Mesothelial cell of epicardium (in vitro differentiated cells): ENCODE measurements at regions not wholly inside any gene's neighbourhood (a gene's known extent, or its start where the extent isn't known, plus 50 kb on each side); places are given as distances from the start of the nearest gene placed in this dataset.

ENCODE experiments used
- DNase-seq, 2 experiments: peaks; one replicate each; pipeline ENCODE4 v3.0.0; 2021; ENCODE audit warnings: low spot score in 2 of 2; ENCODE audit not compliant: unreplicated experiment in 2 of 2
- H3K27ac Mint-ChIP-seq: 2 replicates; pipeline ENCODE4 v1.8.0; 2021; ENCODE audit warnings: mixed read lengths
- H3K27me3 Mint-ChIP-seq: 2 replicates; pipeline ENCODE4 v1.8.0; 2021; ENCODE audit warnings: low read depth, mixed read lengths
- H3K36me3 Mint-ChIP-seq: 2 replicates; pipeline ENCODE4 v1.8.0; 2021; ENCODE audit warnings: mixed read lengths
- H3K4me1 Mint-ChIP-seq: 2 replicates; pipeline ENCODE4 v1.8.0; 2021; ENCODE audit warnings: mixed read lengths
- H3K4me3 Mint-ChIP-seq: 2 replicates; pipeline ENCODE4 v1.8.0; 2021; ENCODE audit warnings: mild to moderate bottlenecking, moderate library complexity, mixed read lengths
- H3K9me3 Mint-ChIP-seq: 2 replicates; pipeline ENCODE4 v1.8.0; 2021; ENCODE audit warnings: mixed read lengths
- CTCF ChIP-seq: fragments of 200-600 bp; sonication (generic); IDR thresholded peaks from one replicate; pipeline ENCODE4 v1.5.0; 2021; ENCODE audit warnings: antibody characterized with exemption; ENCODE audit not compliant: unreplicated experiment

- Mint-ChIP-seq H3K4me1 (peaks cover 6% of the 10 kb centered on the region), H3K27me3 (no peaks in the 10 kb centered on the region), H3K9me3 (peaks cover 3% of the 10 kb centered on the region), H3K4me3 (no peak overlapping the region), H3K36me3 (no peaks in the 10 kb centered on the region), H3K27ac (no peak overlapping the region)
- no peak for DNase-seq
- TF ChIP-seq CTCF = no peak
Measured at GRCh38 chr14:42532194-42532593, 925.5 kb downstream of the LRFN5 start.

- Mint-ChIP-seq H3K36me3 (no peaks in the 10 kb centered on the region), H3K27ac (no peak overlapping the region), H3K4me3 (no peak overlapping the region), H3K9me3 (no peaks in the 10 kb centered on the region), H3K27me3 (no peaks in the 10 kb centered on the region), H3K4me1 (peaks cover 12% of the 10 kb centered on the region)
- TF ChIP-seq CTCF = no peak
- DNase-seq = no peak
Measured at GRCh38 chr14:42527141-42527540, 920.5 kb downstream of the LRFN5 start.

GRCh38 chr14:42523666-42524065 is 917.0 kb downstream of the LRFN5 start:
- no peak for DNase-seq

GRCh38 chr14:42517806-42518500 is 911.3 kb downstream of the LRFN5 start:
- TF ChIP-seq CTCF = no peak
- H3K27ac Mint-ChIP-seq = no peak overlapping the region
- no peak for DNase-seq
- H3K4me1 Mint-ChIP-seq = no peaks in the 10 kb centered on the region
- H3K4me3 Mint-ChIP-seq = no peak overlapping the region
- no peaks in the 10 kb centered on the region for H3K9me3 Mint-ChIP-seq
- no peaks in the 10 kb centered on the region for H3K36me3 Mint-ChIP-seq
- no peaks in the 10 kb centered on the region for H3K27me3 Mint-ChIP-seq

More at GRCh38 chr14:42523666-42524065, 917.0 kb downstream of the LRFN5 start:
- Mint-ChIP-seq H3K27me3 (no peaks in the 10 kb centered on the region), H3K4me3 (no peak overlapping the region), H3K27ac (no peak overlapping the region), H3K36me3 (no peaks in the 10 kb centered on the region), H3K9me3 (no peaks in the 10 kb centered on the region), H3K4me1 (peaks cover 6% of the 10 kb centered on the region)
- TF ChIP-seq CTCF = no peak

- H3K4me3 Mint-ChIP-seq = no peak overlapping the region
- peaks cover 11% of the 10 kb centered on the region for H3K9me3 Mint-ChIP-seq
- no peaks in the 10 kb centered on the region for H3K4me1 Mint-ChIP-seq
- TF ChIP-seq CTCF = no peak
- H3K27ac Mint-ChIP-seq = no peak overlapping the region
- no peaks in the 10 kb centered on the region for H3K36me3 Mint-ChIP-seq
- no peaks in the 10 kb centered on the region for H3K27me3 Mint-ChIP-seq
- DNase-seq = no peak
Measured at GRCh38 chr14:42513837-42514236, 907.2 kb downstream of the LRFN5 start.

- Mint-ChIP-seq H3K27ac (no peak overlapping the region), H3K9me3 (peaks cover 15% of the 10 kb centered on the region), H3K27me3 (no peaks in the 10 kb centered on the region), H3K4me1 (no peaks in the 10 kb centered on the region), H3K4me3 (no peak overlapping the region), H3K36me3 (no peaks in the 10 kb centered on the region)
- no peak for TF ChIP-seq CTCF
- no peak for DNase-seq
Measured at GRCh38 chr14:42510071-42510470, 903.4 kb downstream of the LRFN5 start.
